ENCODE measurements at regions not wholly inside any gene's neighbourhood (a gene's known extent, or its start where the extent isn't known, plus 50 kb on each side); places are given as distances from the start of the nearest gene placed in this dataset.

- Histone ChIP-seq H3K4me1 (no peaks in the 10 kb centered on the region), H3K9me3 (no peaks in the 10 kb centered on the region), H3K27ac (no peak overlapping the region), H3K4me3 (no peak overlapping the region), H3K4me2 (no peak overlapping the region)
- ChIA-PET CTCF (no interaction called here), POLR2A (no interaction called here)
- ATAC-seq (0 out of 6 replicates have a peak, but pooled peaks of 1 of the 2 experiments have one; percentile 30), DNase-seq (ENCODE audit: low read depth in 1 of 2, low spot score in 1 of 2) (peak in 1 of 2 experiments; percentile 28), FAIRE-seq (no peak)
- TF ChIP-seq RAD21 (conservative IDR thresholded peaks at IDR 0.05 in 1 of 2, IDR thresholded peaks at IDR 0.05 in 1 of 2) = peak in 1 of 2 experiments; percentile 29; a peak in 2 of 5 replicates
- peak; percentile 36 for TF ChIP-seq CTCF (IDR thresholded peaks at IDR 0.05)
- no peak for TF ChIP-seq ZFP36 (IDR thresholded peaks at IDR 0.05; ENCODE audit: borderline replicate concordance, partially characterized antibody)
- no peak for TF ChIP-seq MAX (IDR thresholded peaks at IDR 0.05)
- peak; percentile 60 for TF ChIP-seq MAFK (IDR thresholded peaks at IDR 0.05; ENCODE audit: partially characterized antibody)
- TF ChIP-seq NR3C1 (IDR thresholded peaks at IDR 0.05) = no peak
- TF ChIP-seq SMC3 (IDR thresholded peaks at IDR 0.05) = peak; percentile 43
- WGBS (ENCODE audit: missing lambda C conversion rate) = 55% methylated on average over 4 of the region's 4 CpGs
Measured at GRCh38 chr4:166252487-166253402, 379.7 kb downstream of the TLL1 start.

- no peak for FAIRE-seq
- Histone ChIP-seq H3K9me3 (no peaks in the 10 kb centered on the region), H3K4me2 (no peak overlapping the region), H3K4me3 (no peak overlapping the region), H3K4me1 (no peaks in the 10 kb centered on the region), H3K27ac (no peak overlapping the region)
- no peak for TF ChIP-seq EHF (CRISPR knock-in tag; IDR thresholded peaks at IDR 0.05)
- TF ChIP-seq ZSCAN20 (CRISPR knock-in tag; IDR thresholded peaks at IDR 0.05) = no peak
- no peak for TF ChIP-seq REST (IDR thresholded peaks at IDR 0.05)
- TF ChIP-seq CHD4 (IDR thresholded peaks at IDR 0.05; ENCODE audit: borderline replicate concordance) = no peak
- TF ChIP-seq USF2 (IDR thresholded peaks at IDR 0.05) = no peak
- no peak for DNase-seq (ENCODE audit: low read depth in 1 of 2, low spot score in 1 of 2)
- no peak for ATAC-seq
- CTCF ChIA-PET = no interaction called here
- POLR2A ChIA-PET = no interaction called here
- 56% methylated on average over 2 of the region's 2 CpGs for WGBS (ENCODE audit: missing lambda C conversion rate)
Measured at GRCh38 chr4:166257276-166257675, 384.2 kb downstream of the TLL1 start.

- ChIA-PET CTCF (no interaction called here), POLR2A (no interaction called here)
- no peak overlapping the region for H3K4me2 ChIP-seq
- 19% methylated on average over 3 of the region's 4 CpGs for WGBS (ENCODE audit: missing lambda C conversion rate)
- peak in 1 of 2 experiments; percentile 7 for DNase-seq (ENCODE audit: low read depth in 1 of 2, low spot score in 1 of 2)
- no peak for FAIRE-seq
- no peaks in the 10 kb centered on the region for H3K9me3 ChIP-seq
- no peak overlapping the region for H3K27ac ChIP-seq
- no peak overlapping the region for H3K4me3 ChIP-seq
- ATAC-seq = peak in 1 of 2 experiments; percentile 39; a peak in 1 of 6 replicates
- H3K4me1 ChIP-seq = no peaks in the 10 kb centered on the region
- TF ChIP-seq RARB (CRISPR knock-in tag; IDR thresholded peaks at IDR 0.05) (no peak), GATA3 (IDR thresholded peaks at IDR 0.05; ENCODE audit: borderline replicate concordance) (no peak), NFE2L2 (conservative IDR thresholded peaks at IDR 0.05; ENCODE audit: low read length) (no peak), RAD21 (conservative IDR thresholded peaks at IDR 0.05 in 1 of 2, IDR thresholded peaks at IDR 0.05 in 1 of 2) (no peak), MAFK (IDR thresholded peaks at IDR 0.05; ENCODE audit: partially characterized antibody) (no peak), E2F6 (IDR thresholded peaks at IDR 0.05; ENCODE audit: borderline replicate concordance, low read depth) (no peak), PBX3 (IDR thresholded peaks at IDR 0.05) (no peak), JUN (IDR thresholded peaks at IDR 0.05) (no peak), JUNB (IDR thresholded peaks at IDR 0.05) (no peak), SMC3 (IDR thresholded peaks at IDR 0.05) (no peak), KDM5A (IDR thresholded peaks at IDR 0.05) (no peak), ZC3H11A (IDR thresholded peaks at IDR 0.05) (no peak), CHD2 (IDR thresholded peaks at IDR 0.05; ENCODE audit: low read length, partially characterized antibody) (no peak), FOSB (CRISPR knock-in tag; IDR thresholded peaks at IDR 0.05) (no peak), HOXA7 (CRISPR knock-in tag; IDR thresholded peaks at IDR 0.05) (no peak)
Measured at GRCh38 chr4:166257891-166258290, 384.9 kb downstream of the TLL1 start.
